HG02623 (cell line): ENCODE measurements at regions not wholly inside any gene's neighbourhood (a gene's known extent, or its start where the extent isn't known, plus 50 kb on each side); places are given as distances from the start of the nearest gene placed in this dataset.

Experiments used
- ATAC-seq: cut with Tn5 transposase; IDR thresholded peaks from one replicate; pipeline ENCODE4 v1.9.1; 2021; ENCODE audit warnings: moderate library complexity; ENCODE audit not compliant: unreplicated experiment

DNA sequence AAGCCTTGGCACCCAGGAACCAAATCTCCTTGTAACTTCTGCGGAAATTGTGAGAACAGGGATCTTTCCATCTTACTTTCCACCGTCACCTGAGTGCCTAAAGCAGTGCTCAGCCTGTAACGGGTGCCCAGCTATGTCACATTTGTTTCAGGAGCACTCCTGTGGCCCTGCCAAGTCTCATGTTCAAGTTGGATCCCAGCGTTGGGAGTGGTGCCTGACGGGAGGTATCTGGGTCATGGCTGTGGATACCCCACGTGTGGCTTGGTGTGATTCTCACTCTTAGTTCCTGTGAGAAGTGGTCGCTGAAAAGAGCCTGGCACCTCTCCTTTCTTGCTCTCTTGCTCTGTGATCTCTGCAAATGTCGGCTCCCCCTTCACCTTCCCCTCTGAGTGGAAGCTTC lies 114.9 kb downstream of the UQCRFS1 start:
- ATAC-seq: no peak

DNA sequence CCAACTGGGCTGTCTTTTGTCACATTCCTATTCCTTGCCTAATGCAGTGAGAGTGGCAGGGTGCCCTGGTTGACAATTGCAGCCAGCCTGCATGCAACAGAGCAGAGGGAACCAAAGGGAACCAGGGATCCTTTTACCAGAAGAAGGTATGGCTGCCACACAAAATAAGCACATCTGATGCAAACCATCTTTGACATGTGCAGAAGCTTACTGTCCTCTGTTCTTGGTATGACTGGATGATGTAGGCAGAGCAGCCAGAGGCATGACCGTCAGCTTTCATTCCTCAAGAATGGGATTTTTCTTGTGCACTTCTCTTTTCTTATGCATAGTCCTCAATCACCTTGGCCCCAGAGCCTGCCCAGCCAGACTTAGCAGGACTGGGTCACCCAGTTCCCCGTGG lies 116.1 kb downstream of the UQCRFS1 start:
- no peak for ATAC-seq

DNA sequence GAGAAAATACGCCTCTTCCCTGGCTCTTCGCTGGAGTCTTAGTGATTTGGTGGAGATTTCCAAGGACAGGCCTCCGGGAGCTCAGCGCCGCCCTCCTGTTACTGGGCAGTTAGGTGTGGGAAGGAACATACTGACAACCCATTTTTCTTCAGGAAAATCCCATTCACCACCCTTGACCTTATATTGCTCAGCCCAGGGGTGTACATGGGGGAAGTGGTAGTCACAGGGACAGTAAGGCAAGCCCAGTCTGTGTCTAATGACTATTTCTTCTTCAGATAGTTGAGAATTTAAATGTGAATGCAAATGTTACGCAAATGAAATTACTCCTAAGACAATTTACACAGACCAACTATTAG lies 119.4 kb downstream of the UQCRFS1 start:
- no peak for ATAC-seq

DNA sequence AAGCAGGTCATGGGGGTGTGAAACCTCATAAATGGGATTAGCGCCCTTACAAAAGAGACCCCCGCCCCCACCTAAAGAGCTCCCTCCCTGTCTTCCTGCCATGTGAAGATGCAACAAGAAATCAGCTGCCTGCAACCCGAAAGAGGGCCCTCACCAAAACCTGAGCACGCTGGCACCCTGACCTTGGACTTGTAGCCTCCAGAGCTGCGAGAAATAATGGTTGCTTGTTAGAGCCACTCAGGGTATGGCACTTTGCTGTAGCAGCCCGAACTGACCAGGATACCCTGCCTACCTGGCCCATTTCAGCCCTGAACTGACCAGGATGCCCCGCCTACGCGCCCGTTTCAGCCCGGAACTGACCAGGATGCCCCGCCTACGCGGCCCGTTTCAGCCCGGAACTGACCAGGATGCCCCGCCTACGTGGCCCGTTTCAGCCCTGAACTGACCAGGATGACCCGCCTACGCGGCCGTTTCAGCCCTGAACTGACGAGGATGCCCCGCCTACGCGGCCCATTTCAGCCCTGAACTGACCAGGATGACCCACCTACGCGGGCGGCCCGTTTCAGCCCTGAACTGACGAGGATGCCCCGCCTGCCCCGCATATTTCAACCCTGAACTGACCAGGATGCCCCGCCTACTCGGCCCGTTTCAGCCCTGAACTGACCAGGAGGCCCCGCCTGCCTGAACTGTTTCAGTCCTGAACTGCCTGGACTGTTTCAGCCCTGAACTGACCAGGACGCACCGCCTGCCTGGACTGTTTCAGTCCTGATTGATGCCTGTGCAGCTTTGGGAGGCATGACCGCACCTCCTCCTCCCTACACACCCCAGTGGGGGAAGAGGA lies 120.0 kb downstream of the UQCRFS1 start:
- no peak for ATAC-seq

DNA sequence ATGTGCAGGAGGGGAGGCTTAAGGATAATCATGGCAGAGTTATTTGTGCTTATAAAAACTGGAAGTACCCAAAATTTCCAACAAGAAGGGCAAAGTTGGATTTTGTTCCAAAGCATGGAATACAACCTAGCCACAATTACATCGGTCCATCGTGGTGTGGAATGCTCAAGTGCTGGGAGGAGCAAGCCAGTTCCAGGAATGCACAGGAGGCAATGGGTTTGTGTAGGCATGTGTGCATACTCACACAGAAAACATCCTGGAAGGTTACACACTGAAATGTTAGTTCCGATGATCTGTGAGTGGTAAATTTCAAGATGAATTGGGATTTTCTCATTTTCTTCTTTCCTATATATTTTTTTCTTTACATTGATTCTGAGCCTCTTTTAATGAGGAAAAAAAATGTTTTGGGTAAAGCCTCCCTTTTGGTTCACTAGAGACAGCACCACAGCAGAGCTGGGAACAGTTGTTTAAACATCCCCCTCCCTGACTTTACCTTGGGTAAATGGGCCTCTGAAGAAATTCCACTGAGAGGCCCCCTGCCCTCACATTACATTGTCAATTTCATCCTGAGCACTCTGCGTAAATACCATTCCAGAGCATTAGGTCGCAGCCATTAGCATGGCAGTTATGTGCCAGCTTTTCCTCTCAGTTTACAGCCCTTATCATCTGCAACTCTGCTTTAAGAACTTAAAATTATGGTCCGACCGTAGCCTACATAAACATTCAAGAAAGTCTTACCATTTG lies 122.0 kb downstream of the UQCRFS1 start:
- ATAC-seq: no peak

DNA sequence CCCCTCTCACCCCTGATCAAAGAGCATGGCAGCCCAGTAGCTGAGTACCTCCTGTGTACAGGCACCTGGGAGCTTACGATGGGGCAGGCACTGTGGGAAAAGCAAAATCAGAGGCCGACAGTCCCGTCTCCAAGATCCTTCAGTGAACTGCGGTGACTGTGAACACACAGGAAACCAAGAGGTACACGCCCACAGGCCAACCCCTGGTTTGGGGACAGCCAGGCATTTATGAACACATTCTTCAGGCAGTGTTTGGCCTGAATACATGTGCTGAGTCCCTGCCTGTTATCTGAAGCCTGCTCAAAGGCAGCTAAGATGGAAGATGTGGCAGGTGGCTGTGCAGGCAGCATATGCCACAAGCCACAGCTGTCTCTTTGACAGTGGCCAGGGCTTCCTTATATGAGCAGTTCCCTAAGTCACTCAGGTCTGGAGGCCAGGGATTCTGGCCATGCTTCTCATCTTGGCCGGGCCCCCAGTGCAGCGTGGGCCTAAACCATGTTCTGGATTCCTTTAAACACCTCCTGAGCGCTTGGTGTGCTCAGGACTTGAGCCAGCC lies 123.6 kb downstream of the UQCRFS1 start:
- no peak for ATAC-seq

DNA sequence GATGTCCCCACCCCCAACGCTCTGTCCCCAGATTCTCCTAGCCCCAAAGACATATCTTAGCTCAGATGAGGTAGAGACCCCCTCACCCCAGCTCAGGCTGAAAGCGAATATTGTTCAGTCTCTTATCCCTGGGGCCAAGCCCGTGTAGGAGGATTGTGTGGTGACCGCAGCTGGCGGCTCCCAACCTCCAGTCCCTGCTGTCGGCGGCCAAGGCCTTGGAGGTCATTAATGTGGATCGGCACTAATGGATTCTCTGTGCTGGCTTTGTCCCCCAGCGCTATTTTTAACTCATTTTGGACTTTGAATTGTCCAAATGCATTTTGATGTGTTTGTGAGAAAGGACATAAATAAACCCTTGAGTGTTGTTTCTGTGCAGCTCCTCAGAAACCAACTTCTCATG lies 124.2 kb downstream of the UQCRFS1 start:
- ATAC-seq: no peak

DNA sequence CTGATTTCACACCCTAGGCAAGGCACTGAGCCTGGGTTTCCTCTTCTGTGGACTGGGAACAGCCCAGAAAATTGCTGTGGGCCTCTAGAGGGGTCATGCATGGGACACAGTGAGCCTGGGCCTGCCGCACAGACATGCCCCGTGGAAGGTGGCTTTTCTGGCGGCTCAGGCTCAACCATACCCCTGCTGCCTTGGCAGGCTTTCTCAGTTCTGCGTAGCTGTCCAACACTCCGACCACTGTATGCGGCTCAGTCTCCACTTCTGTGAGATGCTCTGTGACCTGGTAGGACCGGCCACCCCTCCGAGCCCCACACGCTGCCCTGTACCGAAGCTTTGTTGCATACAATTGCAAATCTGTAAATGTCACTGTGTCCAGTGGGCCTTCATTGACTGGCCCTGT lies 126.3 kb downstream of the UQCRFS1 start:
- ATAC-seq: no peak

DNA sequence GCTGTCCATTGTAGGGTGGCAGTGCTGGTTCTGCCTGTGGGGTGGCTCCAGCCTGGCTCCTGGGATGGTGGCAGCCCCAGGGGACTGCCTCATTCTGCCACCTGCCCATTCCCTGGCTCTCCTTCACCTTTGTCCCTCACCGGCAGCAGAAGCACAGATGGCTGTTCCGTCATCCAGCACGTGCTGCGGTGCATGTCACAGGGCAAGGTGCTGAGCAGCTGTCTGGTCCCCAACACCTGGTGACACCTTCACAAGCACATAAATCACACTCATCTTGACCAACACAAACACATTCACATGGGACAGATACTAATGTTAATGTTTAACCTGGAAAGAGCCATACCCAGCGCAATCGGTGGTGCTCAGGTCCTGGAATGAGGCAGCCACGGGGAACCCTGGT lies 126.8 kb downstream of the UQCRFS1 start:
- ATAC-seq: no peak

DNA sequence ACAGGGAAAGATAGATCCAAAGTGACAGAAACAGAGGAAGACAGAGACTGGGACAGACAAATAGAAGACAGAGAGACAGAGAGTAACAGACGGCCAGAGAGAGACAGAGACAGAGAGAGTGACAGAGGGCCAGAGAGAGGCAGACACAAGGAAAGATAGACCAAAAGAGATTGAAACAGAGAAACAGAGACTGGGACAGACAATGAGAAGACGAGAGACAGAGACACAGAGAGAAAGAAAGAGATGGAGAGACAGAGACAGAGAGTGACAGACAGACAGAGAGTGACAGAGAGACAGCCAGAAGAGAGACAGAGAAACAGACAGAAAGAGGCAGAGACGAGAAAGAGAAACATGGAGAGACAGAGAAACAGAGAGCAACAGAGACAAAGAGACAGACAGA lies 127.3 kb downstream of the UQCRFS1 start:
- no peak for ATAC-seq

DNA sequence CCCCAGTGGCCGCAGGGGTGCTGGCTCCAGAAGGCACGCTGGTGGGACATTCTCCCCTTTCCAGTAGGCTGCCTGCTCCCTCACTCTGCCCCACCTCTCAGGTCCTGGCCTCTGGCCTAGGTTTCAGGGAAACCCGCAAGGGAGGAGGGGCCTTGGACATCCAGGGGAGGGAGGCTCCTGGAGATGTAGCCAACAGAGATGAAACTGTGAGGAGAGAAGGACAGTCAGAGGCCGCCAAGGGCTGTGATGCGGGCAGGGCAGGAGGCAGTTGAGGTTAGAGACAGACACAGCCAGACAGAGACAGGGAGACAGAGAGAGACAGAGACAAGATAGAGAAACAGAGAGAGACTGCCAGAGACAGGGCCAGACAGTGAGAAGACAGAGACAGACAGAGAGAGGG lies 127.7 kb downstream of the UQCRFS1 start:
- ATAC-seq: no peak

DNA sequence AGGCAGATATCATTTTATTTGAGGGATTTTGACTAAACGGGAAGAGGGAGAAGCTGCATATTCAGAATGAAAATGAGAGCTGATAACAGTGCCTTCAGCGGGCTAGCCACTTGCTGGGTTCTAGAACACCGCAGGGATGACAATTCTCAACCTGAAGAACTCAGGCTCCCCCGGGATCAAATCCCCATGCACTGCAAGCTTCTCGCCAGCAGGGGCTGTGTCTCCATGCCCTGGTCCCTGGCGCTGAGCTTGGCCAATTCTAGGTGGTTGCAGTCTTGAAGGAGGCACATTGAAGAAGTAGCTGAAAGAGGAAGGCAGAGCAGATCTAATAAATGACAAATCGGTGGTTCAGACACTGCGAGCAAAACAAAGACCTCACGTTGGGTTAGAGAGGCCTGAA lies 128.7 kb downstream of the UQCRFS1 start:
- ATAC-seq: no peak

DNA sequence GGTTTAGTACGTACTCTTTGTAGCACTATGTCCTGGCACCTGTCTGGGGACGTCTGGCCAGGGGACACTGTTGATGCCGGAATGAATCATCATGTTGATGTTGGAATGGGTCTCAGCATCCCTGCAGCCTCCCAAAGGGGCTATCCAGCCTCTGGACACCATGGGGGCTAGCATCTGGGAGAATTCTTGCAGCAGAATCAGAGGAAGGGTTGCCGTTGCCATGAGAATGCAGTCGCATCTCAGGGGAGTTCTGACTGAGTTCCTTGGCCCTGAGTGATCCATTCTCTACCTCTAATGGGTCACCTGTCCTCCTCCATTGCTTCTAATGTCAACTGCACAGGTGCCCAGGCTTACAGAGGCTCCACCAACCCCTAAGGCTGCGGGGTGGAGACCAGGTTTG lies 129.1 kb downstream of the UQCRFS1 start:
- ATAC-seq: no peak

DNA sequence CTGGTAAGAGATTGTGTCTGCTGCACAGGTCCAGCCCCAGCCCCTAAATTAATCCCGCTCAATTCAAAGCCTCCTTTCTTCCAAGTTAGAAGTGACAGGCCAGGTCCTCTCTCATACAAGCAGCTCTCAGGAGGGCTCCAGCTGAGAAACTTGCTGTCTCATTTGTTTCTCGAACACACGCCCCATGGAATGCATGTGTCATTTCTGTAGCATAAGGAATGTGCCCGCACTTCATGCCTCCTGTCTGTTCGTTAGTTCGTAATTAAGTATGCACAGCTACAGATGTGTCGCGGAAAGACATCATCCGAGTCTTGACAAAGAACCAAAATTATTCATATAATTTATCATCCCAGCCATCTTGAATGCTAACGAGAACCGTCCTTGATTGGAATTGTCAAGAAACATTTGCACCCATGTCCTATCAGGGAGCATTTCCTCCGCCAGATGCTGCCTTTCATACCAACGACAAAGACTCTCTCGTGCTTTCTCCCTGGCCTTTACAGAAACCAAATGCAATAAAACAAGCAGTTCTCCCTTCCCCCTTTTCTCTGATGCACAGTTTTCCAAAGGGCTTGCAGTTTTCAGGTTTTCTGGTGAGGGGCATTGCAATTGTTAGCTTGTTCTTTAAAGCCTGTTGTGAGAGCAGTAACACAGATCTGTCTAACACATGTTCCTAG lies 133.5 kb downstream of the UQCRFS1 start:
- no peak for ATAC-seq

DNA sequence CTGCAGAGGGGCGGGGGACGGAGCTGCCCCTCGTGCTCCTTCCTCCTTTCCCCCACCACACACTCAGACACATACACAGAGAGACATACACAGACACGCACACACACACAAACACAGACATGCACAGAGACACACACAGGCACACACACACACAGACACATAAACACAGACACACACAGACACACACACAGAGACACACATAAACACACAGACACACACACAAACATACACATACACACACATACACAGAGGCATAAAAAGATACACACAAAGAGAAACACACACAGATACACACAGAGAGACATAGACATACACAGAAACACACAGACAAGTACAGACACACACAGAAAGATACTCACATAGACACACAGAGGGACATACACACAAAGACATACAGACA lies 136.0 kb downstream of the UQCRFS1 start:
- ATAC-seq: no peak

DNA sequence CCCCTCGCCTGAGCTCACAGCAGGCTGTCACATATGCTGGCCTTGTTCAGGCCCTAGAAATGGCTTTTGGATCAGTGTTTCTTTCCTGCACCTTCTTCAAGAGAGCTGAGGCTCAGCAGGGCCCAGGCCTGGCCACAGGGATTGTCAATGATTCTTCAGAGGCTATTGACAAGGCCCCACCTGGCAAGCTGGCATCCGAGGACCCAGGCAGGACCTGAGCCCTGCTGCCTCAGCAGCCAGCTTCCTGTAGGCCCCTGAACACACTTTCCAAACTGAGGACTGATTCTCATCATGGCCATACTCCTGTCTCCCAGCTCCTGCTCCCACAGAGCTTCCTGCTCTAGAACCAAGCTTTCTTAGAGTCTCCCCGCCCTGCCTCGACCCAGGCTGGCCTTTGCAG lies 136.8 kb downstream of the UQCRFS1 start:
- no peak for ATAC-seq

DNA sequence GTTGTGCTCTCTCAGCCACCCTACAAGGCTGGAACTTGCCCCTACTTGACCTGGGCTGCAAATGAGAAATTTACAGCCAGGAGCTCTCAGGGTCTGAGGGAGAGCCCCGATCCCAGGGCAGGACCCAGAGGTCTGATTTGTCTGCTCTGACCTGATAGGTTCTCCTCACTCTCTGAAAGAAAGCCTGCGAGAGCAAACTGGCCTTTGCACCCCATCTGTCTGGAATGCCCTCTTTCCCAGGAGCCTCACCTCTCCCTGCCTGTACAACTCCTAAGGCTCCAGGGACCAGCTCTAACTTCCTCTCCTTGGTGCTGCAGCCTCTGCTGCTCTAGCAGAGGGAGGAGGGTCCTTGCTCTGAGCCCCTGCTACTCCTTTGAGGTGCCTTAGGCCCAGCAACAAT lies 137.8 kb downstream of the UQCRFS1 start:
- no peak for ATAC-seq

DNA sequence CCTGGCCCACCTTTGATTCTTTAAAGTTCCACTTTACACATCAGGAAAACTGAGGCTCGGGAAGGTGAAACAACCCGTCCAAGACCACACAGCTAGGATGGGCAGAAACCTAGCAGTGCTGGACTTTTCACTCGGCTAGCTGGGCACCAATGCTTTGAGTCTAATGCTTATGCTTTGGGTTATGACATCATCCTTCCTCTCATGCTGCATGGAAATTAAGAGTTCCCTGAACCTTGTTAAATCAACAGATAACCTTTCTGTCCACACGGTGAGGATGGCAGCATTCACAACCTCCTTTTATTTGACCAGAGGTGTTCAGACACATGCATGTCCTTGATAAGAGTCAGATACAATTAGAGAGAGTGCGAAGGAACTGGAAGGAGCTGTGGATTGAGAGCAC lies 138.4 kb downstream of the UQCRFS1 start:
- ATAC-seq: no peak

DNA sequence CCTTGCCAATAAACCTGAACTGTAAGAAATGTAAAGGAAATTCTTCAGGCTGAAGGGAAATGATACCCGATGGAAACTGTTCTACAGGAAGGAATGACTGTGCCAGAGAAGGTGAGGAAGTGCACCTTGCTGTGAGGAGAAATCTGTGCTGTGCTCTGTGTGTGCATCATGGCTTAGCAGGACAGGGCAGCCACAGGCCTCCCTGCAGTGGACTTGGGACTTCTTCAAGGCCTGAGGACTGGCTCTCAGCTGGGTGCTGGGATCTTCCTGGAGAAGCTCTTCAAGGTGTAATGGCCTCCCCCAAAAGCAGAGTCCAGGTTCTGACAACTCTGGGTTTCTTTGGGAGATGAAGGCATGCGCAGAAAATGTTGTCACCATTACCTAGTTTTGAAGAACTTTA lies 145.1 kb downstream of the UQCRFS1 start:
- no peak for ATAC-seq

DNA sequence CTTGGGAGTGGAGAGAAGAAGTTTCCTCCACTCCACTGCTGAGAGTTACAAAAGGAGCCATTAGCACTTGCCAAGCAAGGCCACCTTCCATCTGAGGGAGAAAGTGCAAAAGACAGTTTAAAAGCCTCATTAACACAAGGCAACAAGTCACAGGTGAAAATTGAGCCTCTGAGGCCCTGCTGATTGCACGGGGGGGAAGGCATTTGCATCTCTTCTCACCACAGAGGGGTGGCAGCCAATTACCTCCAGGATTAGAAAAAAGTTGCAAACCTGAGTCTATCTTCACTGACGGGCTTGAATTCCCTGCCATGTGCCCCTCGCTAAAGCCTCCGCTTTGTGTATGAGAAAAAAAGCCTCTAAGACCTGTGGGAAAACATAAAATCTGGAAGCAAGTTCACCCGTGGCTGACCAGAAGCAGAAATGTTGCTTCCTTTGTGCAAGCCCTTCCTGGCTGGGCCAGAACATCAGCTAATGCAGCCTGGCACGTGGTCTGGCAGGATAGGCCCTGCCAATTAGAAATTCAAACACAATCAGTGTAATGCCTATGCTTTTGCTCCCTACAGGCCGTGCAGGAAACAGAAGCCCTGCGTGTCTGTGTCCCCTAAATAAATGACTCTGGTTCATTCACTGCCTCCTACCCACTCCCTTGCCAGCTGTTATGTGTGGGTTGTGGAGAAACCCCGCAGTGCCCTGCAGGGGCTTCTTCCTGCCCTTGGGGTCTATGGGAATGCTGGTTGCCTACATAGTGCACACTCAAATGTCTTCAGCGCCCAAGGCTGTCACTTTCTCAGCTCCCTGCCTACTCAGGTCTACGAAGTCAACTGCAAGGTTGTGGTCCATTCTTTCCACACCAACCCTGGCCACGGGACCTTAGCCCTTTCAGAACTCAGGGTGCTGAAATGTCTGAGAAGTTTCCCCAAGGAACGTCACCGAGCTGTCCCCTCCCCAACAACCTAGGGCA lies 150.2 kb downstream of the UQCRFS1 start:
- ATAC-seq: no peak
